IPS-20b (cell line): ENCODE measurements at regions not wholly inside any gene's neighbourhood (a gene's known extent, or its start where the extent isn't known, plus 50 kb on each side); places are given as distances from the start of the nearest gene placed in this dataset.

Source experiments
- H3K27ac ChIP-seq: one replicate; pipeline ENCODE4 v1.5.1; 2013; ENCODE audit warnings: low read length
- H3K27me3 ChIP-seq: 2 replicates; pipeline ENCODE4 v1.6.1; 2013; ENCODE audit warnings: mild to moderate bottlenecking, low read length, inconsistent platforms; ENCODE audit not compliant: insufficient read depth
- H3K36me3 ChIP-seq: 2 replicates; pipeline ENCODE4 v1.6.1; 2013; ENCODE audit warnings: low read depth, mild to moderate bottlenecking, inconsistent platforms, low read length, moderate library complexity; ENCODE audit not compliant: insufficient read depth
- H3K4me1 ChIP-seq: 2 replicates; pipeline ENCODE4 v1.6.1; 2013; ENCODE audit warnings: mild to moderate bottlenecking, control low read depth, inconsistent platforms, low read length, moderate library complexity; ENCODE audit not compliant: insufficient read depth
- H3K4me3 ChIP-seq: 2 replicates; pipeline ENCODE4 v1.5.1; 2013; ENCODE audit warnings: mild to moderate bottlenecking, low read length, inconsistent platforms
- H3K9ac ChIP-seq: 2 replicates; pipeline ENCODE4 v1.6.1; 2013; ENCODE audit warnings: low read depth, mild to moderate bottlenecking, inconsistent platforms, low read length, moderate library complexity
- H3K9me3 ChIP-seq: 2 replicates; pipeline ENCODE4 v1.6.1; 2013; ENCODE audit warnings: mild to moderate bottlenecking, low read depth, low read length, inconsistent platforms; ENCODE audit not compliant: insufficient read depth

- Histone ChIP-seq H3K9me3 (no peaks in the 10 kb centered on the region), H3K36me3 (no peaks in the 10 kb centered on the region), H3K27me3 (no peaks in the 10 kb centered on the region), H3K27ac (no peak overlapping the region), H3K9ac (no peak overlapping the region), H3K4me3 (no peak overlapping the region), H3K4me1 (peaks cover 4% of the 10 kb centered on the region; the same call in 1 of the 2 replicates)
Measured at GRCh38 chr13:83825676-83826075, 56.6 kb downstream of the SLITRK1 start.

- Histone ChIP-seq H3K27me3 (no peaks in the 10 kb centered on the region), H3K36me3 (no peaks in the 10 kb centered on the region), H3K4me1 (peaks cover 4% of the 10 kb centered on the region; the same call in 1 of the 2 replicates), H3K4me3 (no peak overlapping the region), H3K9me3 (no peaks in the 10 kb centered on the region), H3K9ac (no peak overlapping the region), H3K27ac (no peak overlapping the region)
Measured at GRCh38 chr13:83824560-83824959, 57.7 kb downstream of the SLITRK1 start.

GRCh38 chr13:83824120-83824519, 58.2 kb downstream of the SLITRK1 start:
- Histone ChIP-seq H3K27ac (no peak overlapping the region), H3K27me3 (no peaks in the 10 kb centered on the region), H3K4me1 (peaks cover 4% of the 10 kb centered on the region; the same call in 1 of the 2 replicates), H3K36me3 (no peaks in the 10 kb centered on the region), H3K9ac (no peak overlapping the region), H3K9me3 (no peaks in the 10 kb centered on the region), H3K4me3 (no peak overlapping the region)

GRCh38 chr13:83819611-83820010, 62.7 kb downstream of the SLITRK1 start:
- H3K9me3 ChIP-seq, result no peaks in the 10 kb centered on the region
- H3K4me1 ChIP-seq, result no peaks in the 10 kb centered on the region
- no peak overlapping the region for H3K4me3 ChIP-seq
- no peaks in the 10 kb centered on the region for H3K27me3 ChIP-seq
- no peak overlapping the region for H3K27ac ChIP-seq
- no peak overlapping the region for H3K9ac ChIP-seq
- no peaks in the 10 kb centered on the region for H3K36me3 ChIP-seq

- H3K4me1 ChIP-seq, result no peaks in the 10 kb centered on the region
- no peaks in the 10 kb centered on the region for H3K27me3 ChIP-seq
- no peaks in the 10 kb centered on the region for H3K36me3 ChIP-seq
- H3K27ac ChIP-seq, result no peak overlapping the region
- no peaks in the 10 kb centered on the region for H3K9me3 ChIP-seq
- no peak overlapping the region for H3K9ac ChIP-seq
- H3K4me3 ChIP-seq, result no peak overlapping the region
Measured at GRCh38 chr13:83819156-83819555, 63.1 kb downstream of the SLITRK1 start.

GRCh38 chr13:83816081-83816480, 66.2 kb downstream of the SLITRK1 start:
- Histone ChIP-seq H3K4me1 (no peaks in the 10 kb centered on the region), H3K27ac (no peak overlapping the region)

GRCh38 chr13:83815598-83815997, 66.7 kb downstream of the SLITRK1 start:
- Histone ChIP-seq H3K9me3 (no peaks in the 10 kb centered on the region), H3K9ac (no peak overlapping the region), H3K36me3 (no peaks in the 10 kb centered on the region), H3K4me1 (no peaks in the 10 kb centered on the region), H3K27ac (no peak overlapping the region), H3K27me3 (no peaks in the 10 kb centered on the region), H3K4me3 (no peak overlapping the region)

More at GRCh38 chr13:83816081-83816480, 66.2 kb downstream of the SLITRK1 start:
- Histone ChIP-seq H3K4me3 (no peak overlapping the region), H3K9ac (no peak overlapping the region), H3K9me3 (no peaks in the 10 kb centered on the region), H3K36me3 (no peaks in the 10 kb centered on the region), H3K27me3 (no peaks in the 10 kb centered on the region)

- Histone ChIP-seq H3K4me1 (no peaks in the 10 kb centered on the region), H3K9ac (no peak overlapping the region), H3K36me3 (no peaks in the 10 kb centered on the region), H3K4me3 (no peak overlapping the region), H3K9me3 (no peaks in the 10 kb centered on the region), H3K27ac (no peak overlapping the region), H3K27me3 (no peaks in the 10 kb centered on the region)
Measured at GRCh38 chr13:83810136-83810535, 72.1 kb downstream of the SLITRK1 start.

GRCh38 chr13:83804356-83804962, 77.8 kb downstream of the SLITRK1 start:
- no peaks in the 10 kb centered on the region for H3K4me1 ChIP-seq
- no peak overlapping the region for H3K27ac ChIP-seq
- no peaks in the 10 kb centered on the region for H3K36me3 ChIP-seq

GRCh38 chr13:83798731-83799130, 83.5 kb downstream of the SLITRK1 start:
- H3K27me3 ChIP-seq, result no peaks in the 10 kb centered on the region
- H3K36me3 ChIP-seq, result no peaks in the 10 kb centered on the region
- H3K4me3 ChIP-seq, result no peak overlapping the region
- no peaks in the 10 kb centered on the region for H3K4me1 ChIP-seq
- no peaks in the 10 kb centered on the region for H3K9me3 ChIP-seq
- H3K27ac ChIP-seq, result no peak overlapping the region
- no peak overlapping the region for H3K9ac ChIP-seq

More at GRCh38 chr13:83804356-83804962, 77.8 kb downstream of the SLITRK1 start:
- Histone ChIP-seq H3K9me3 (no peaks in the 10 kb centered on the region), H3K27me3 (no peaks in the 10 kb centered on the region), H3K9ac (no peak overlapping the region), H3K4me3 (no peak overlapping the region)

GRCh38 chr13:83796364-83796763, 85.9 kb downstream of the SLITRK1 start:
- no peaks in the 10 kb centered on the region for H3K4me1 ChIP-seq
- H3K27me3 ChIP-seq, result no peaks in the 10 kb centered on the region
- no peak overlapping the region for H3K4me3 ChIP-seq
- H3K9ac ChIP-seq, result no peak overlapping the region
- H3K36me3 ChIP-seq, result no peaks in the 10 kb centered on the region
- H3K27ac ChIP-seq, result no peak overlapping the region
- no peaks in the 10 kb centered on the region for H3K9me3 ChIP-seq

- Histone ChIP-seq H3K27me3 (no peaks in the 10 kb centered on the region), H3K36me3 (no peaks in the 10 kb centered on the region), H3K4me3 (no peak overlapping the region), H3K4me1 (no peaks in the 10 kb centered on the region), H3K9ac (no peak overlapping the region), H3K9me3 (no peaks in the 10 kb centered on the region), H3K27ac (no peak overlapping the region)
Measured at GRCh38 chr13:83794583-83794982, 87.7 kb downstream of the SLITRK1 start.
